SKM-1 (cell line): ENCODE measurements at regions not wholly inside any gene's neighbourhood (a gene's known extent, or its start where the extent isn't known, plus 50 kb on each side); places are given as distances from the start of the nearest gene placed in this dataset.

ENCODE experiments used
- DNase-seq: peaks from one replicate; lab custom pipeline; 2025; ENCODE audit not compliant: unreplicated experiment; lab: John Stamatoyannopoulos, UW

DNA sequence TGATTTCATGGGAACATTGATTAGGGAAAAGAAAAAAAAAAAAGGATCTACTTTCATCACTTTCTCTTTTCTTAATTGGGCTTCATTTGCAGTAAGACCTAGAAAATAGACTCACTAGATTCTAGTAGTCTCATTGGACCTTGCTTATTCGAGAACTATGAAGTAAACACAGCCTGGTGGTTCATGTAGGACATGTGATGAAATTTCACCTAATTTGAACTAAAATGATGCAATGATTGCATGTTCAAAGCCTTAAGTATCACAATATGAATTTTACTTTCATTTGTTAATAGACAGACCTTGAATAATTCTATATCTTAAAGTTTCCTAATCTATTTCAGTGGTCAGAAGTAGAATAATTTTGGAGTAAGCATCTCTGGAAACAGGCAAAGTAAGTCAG lies 688.9 kb upstream of the NRXN1 start:
- DNase-seq = no peak

- no peak for DNase-seq
Observed at GRCh38 chr2:51718881-51719280, 686.9 kb upstream of the NRXN1 start.

- DNase-seq = no peak
Observed at GRCh38 chr2:51717312-51717711, 685.4 kb upstream of the NRXN1 start.

DNA sequence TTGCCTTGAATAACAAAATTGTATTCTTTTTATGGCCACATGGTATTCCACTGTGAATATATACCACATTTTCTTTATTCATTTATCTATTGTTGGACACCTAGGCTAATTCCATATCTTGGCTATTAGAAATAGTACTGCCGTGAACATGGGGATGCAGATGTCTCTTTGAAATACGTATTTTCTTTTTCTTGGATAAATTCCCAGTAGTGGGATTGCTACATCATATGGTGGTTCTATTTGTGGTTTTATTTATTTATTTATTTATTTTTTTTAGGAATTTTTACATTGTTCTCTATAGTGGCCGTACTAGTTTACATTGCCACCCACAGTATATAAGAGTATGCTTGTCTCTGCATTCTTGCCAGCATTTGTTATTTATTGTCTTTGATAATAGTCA lies 679.8 kb upstream of the NRXN1 start:
- no peak for DNase-seq

DNA sequence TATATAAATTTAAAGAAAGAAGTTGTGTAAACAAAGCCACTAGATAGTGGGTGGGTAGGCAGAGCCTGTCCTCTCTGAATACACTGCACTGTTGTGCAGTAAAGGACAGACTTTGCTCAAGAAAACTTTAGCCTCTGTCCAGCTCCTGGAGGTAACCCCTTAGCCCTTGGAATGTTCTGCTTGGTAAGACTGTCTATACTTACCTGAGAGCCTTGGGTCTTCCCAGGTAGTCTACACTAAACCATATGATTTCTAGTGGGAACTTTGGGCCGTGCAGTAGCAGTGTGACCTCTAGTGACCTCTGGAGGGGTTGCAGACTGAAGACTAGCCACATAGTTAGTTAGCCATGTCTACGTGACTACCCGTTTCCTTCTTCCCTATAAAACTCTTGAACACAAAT lies 678.3 kb upstream of the NRXN1 start:
- no peak for DNase-seq

- no peak for DNase-seq
Observed at GRCh38 chr2:51707625-51708024, 675.7 kb upstream of the NRXN1 start.

- no peak for DNase-seq
Observed at GRCh38 chr2:51706220-51706619, 674.3 kb upstream of the NRXN1 start.

DNA sequence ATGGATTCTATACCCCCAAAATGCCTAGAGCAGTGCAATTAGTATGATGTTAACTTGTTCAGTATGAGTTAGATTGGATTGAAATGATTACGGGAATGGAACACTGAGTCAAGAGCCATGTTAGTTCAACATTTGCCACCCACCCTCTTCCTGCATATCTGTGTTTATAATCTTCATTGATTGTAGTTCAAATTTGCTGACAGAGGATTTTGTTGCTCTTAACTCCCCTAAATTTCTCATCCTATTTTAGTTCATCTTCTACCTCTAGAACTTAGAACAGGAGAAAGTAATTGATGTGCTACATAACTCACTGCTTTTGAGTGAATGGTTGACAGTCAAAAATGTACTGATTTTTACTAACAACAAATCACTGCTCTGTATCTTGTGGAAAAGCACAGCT lies 673.5 kb upstream of the NRXN1 start:
- DNase-seq = no peak

GRCh38 chr2:51698021-51698420 lies 666.1 kb upstream of the NRXN1 start:
- DNase-seq = no peak

- no peak for DNase-seq
Observed at GRCh38 chr2:51697095-51697494, 665.2 kb upstream of the NRXN1 start.

- DNase-seq = no peak
Observed at GRCh38 chr2:51695531-51695930, 663.6 kb upstream of the NRXN1 start.

DNA sequence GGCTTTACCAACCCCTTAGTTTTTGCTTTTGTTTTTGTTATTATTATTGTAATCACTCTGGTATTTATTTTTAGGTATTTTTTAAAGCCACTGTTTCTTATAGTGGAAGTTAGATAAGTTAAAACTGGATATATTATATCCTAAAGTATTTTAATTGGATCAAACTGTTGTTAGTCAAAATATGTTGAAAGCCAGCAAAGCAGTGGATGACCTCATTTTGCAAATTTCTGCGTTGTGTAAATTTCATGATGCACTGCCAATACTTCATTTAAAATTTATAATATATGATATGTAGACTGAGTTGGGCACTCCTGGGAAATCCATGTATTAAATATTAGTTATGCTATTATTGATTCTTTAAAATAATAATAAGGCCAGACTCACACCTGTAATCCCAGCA lies 661.7 kb upstream of the NRXN1 start:
- no peak for DNase-seq

DNA sequence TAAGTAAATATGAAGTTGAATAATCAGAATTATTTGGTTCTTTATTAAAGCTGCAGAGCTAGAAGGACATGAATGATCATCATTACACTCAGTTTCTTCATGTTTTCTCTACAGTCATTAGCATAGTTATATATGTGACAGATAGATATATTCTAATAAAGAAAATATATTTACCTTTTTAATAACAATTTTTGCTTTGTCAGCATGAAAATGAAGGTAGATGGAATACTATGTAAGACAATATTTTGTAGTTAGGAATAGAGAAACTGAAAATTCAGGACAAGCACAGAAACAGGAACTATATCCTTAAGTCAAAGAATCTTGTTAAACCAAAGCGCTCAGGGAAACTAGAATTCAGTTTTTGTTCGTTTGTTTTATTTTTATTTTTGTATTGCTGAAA lies 649.9 kb upstream of the NRXN1 start:
- DNase-seq = no peak

DNA sequence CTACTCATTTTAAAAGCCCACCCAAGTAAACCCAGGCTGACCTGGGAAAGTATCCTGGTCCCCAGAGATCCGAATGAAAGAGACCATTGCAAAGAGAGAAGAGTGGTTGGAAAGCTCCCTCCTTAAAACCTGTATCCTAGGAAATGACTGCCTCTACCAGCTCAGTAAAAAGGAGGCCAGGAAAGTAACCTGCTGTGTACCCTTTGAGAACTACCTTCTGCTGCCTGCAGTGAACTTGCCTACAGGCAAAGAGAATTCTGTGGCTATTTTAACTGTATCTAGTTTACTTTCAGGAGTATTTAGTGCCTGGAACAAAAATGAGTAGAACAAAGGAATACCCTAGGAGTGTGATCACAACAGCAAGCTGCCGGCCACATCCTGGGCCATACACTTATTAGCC lies 641.7 kb upstream of the NRXN1 start:
- no peak for DNase-seq

DNA sequence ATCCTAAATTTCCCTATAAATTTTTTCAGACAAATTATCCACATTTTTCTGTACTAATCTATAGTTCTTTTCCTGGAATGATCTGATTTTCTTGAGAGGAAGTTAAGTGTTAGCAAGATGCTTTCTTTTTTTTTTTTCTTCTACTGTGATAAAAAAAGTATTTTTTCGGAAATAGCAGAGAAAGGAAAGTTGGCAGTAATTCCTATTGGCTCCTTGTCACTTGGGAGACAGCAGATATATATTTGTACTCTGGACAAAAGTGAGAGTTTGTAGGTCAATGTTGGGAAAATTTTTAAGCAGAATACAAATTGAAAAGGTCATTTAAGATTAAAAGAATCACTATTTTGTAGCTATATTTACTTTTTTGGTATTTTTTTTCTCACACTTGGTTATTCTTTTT lies 635.7 kb upstream of the NRXN1 start:
- no peak for DNase-seq

- no peak for DNase-seq
Observed at GRCh38 chr2:51662187-51662586, 630.3 kb upstream of the NRXN1 start.

GRCh38 chr2:51657849-51658248 lies 625.9 kb upstream of the NRXN1 start:
- no peak for DNase-seq

DNA sequence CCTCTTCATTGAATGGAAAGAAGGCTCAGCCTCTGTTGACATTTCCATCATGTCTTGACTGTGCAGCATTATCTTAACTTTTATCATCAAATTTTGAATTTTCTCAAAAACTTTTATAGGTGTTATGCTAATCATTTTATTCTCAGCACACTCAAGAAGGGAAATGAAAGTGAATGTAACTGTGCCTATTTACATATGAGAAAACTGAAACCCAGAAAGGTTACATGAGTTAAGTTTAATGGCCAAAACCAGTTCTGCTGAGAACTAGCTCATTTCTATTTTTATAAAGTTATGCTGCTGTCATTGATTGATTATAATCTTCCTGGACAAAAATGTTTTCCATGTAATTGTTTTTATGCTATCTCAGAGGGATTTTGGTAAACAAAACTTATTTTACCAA lies 618.8 kb upstream of the NRXN1 start:
- DNase-seq = no peak

DNA sequence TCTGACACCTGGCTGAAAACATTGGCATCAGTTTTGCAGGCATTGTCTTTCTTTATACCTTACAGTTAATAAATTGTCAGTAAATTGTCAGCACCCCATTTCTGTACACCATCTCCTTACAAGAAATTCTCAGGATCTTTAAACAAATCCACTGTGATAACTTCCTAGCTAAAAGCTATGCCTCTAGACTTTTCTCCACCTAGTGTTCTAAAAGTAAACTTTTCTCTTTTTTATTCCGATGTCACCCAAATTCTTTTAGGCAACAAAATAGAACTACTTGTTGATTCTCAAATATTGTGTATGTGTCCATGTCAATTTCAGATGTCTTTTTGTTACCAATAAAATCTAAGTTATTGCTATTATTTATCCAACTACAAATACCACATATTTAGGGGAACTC lies 617.4 kb upstream of the NRXN1 start:
- no peak for DNase-seq

DNA sequence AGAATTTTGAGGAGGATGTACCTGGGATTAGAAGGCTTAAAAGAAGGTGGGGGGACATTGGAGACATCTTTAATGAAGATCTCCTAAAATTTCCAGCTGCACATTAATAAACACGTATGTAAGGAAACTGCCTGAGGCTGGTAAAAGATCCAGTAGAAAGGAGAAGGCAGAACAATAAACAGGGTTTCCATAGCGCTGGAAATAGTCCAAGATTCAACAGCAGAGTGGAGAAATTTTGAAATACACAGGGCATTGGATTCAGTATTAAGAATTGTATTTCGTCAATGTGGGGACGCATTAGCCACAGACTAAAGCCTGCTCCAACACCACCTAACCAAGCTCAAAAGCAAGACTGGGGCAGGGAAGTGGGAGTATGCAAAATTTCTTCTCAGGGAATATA lies 606.9 kb upstream of the NRXN1 start:
- DNase-seq = no peak

DNA sequence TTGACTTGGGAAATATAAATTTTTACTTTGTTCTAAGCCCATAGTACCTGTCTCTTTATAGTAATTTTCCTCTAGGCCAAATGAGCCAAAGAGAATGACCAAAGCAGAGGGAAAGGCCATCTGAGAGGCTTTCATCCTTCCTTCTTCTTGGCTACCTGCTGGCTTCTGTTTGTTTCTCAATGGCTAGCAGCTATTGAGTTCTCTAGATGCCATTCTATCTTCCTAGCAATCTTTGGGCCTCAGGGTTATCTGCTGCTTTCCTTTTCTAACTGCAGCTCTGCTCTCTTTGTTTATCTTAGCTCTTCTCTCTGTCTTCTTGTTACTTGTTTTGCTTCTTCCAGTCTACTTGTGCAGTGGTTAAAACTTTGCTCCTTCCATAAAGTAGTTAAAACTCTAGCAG lies 601.1 kb upstream of the NRXN1 start:
- no peak for DNase-seq

DNA sequence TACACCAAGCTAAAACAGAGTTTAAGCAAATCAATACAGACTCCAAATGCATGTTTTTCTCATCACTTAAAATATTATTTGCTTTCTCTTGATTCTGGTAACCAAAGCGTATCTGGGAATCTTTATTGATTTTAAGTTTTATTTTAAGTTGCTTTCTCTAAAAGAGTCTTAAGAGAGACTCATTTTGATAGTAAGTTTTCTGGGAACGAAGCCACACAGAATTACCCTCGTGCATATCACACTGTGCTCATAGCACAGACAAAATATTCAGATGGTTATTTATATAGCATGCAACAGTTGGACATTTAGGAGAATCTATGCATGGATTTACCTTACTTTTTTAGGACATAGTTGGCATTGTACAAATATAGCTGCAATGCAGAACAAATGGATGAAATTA lies 597.5 kb upstream of the NRXN1 start:
- no peak for DNase-seq

GRCh38 chr2:51628917-51629316 lies 597.0 kb upstream of the NRXN1 start:
- no peak for DNase-seq

GRCh38 chr2:51624995-51625394 lies 593.1 kb upstream of the NRXN1 start:
- DNase-seq = no peak
